NOMO-1 (cell line): ENCODE measurements at regions not wholly inside any gene's neighbourhood (a gene's known extent, or its start where the extent isn't known, plus 50 kb on each side); places are given as distances from the start of the nearest gene placed in this dataset.

ENCODE experiments used
- DNase-seq, 2 experiments: peaks; one replicate each; lab custom pipeline; 2025; ENCODE audit not compliant: unreplicated experiment in 2 of 2; lab: John Stamatoyannopoulos, UW

- no peak for DNase-seq
These were observed 199.8 kb downstream of the DHX35 start for GRCh38 chr20:39161900-39162299.

GRCh38 chr20:39155971-39156370 is 193.8 kb downstream of the DHX35 start:
- no peak for DNase-seq

DNA sequence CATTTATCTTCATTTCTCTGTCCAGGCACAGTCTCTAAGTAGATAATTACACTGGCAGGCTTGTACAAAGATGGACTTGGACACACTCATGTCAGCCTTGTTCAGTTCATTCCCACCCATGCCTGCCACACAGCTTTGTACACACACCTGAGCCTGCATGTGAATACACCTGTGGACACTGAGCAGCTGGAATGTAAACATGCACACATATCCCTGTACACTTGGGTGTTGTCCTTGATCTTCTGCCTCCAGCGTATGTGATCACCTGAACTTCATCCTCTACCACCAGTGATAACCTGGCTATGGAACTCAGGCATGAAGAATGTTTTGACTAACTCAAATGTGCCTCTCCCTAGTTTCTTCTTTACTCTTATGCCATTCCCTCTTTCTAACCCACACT is 190.6 kb downstream of the DHX35 start:
- DNase-seq = no peak

- no peak for DNase-seq
These were observed 190.0 kb downstream of the DHX35 start for GRCh38 chr20:39152126-39152525.

DNA sequence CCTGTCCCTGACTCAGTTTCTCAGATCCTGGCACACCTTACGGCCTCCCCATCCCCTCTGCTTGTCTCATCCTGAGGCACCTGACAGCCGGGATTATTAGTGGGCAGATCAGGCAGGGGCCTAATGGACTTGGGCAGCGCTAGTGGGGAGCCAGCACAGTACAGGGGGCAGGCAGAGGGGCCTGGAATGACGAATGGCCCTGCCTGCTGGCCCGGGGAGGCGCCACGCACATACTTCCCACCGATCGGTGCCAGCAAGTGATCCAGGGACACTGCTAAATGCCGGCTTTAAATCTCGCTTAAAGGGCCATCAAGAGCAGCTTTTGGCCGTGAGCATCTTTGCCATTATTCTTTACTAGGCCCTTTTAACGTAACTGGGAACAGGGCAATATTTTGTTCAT is 188.4 kb downstream of the DHX35 start:
- DNase-seq = no peak

DNA sequence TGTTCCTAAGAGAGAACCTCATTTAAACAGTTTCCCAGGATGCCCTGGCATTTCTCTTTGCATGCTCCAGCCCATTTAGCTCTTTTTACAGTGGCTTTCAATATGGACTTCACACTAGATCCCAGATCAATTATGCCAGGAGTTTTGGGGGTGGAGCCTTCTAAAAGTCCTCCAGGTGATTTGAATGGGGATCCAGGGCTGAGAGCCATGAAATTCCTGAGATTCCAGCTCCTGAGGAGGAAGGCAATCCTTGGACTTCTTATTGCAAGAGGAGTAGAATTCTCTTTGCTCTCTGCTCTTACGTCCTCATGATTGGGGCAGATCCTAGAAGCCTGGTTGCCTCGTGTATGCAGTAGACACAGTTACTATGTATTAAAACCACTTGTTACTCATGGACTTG is 184.2 kb downstream of the DHX35 start:
- DNase-seq = no peak

GRCh38 chr20:39145921-39146320 is 183.8 kb downstream of the DHX35 start:
- DNase-seq = no peak

DNA sequence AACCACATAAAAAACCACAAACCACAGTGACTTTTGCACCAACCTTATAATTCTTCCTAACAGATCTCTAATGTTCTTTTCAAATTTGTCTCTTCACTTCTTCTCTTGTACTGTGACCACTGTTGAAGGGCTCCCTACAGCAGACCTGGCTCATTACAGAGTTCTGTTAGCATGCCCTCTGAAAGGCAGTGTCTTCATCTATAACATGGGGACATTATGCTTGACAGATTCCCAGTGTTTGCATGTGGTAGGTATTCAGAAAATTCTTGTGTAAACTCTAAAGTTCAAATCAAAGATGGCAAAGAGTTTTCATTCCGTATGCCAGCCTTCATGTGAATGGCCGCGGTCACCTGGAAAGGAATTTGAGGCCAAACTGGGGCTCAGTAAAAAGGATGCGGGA is 182.6 kb downstream of the DHX35 start:
- DNase-seq = no peak

GRCh38 chr20:39142407-39143096 is 180.4 kb downstream of the DHX35 start:
- DNase-seq = no peak

GRCh38 chr20:39137299-39137698 is 175.2 kb downstream of the DHX35 start:
- no peak for DNase-seq

- DNase-seq = no peak
These were observed 174.7 kb downstream of the DHX35 start for GRCh38 chr20:39136798-39137197.

DNA sequence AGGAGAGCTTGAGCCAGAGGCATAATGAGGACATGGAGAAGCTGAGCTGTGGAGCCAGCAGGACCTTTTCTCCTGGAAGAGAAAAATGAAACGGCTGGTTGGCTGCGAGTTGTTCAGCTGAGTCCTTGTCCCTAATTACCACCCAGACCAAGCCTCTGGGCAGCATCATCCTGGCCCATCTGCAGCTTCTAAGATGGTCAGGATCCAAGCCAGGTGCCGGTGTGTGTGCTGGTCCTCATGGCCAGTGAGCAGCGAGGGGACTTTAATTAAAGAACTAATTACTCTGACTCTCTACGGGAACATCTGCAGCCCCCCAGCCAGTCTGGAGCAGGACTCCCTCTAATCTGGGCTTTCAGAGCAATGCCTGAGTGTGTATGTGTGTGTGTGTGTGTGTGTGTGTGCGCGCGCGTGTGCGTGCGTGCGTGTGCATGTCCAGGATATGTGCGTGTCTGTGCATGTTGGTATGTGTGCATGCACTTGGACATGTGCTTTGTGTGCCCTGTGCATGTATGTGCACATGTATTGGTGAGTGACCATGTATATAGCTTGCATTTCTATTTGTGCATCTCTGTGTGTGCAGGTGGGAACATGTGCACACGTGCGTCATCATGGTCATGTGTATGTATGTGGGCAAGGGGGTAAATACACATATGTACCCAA is 173.9 kb downstream of the DHX35 start:
- no peak for DNase-seq

- DNase-seq = no peak
These were observed 171.1 kb downstream of the DHX35 start for GRCh38 chr20:39133201-39133600.

DNA sequence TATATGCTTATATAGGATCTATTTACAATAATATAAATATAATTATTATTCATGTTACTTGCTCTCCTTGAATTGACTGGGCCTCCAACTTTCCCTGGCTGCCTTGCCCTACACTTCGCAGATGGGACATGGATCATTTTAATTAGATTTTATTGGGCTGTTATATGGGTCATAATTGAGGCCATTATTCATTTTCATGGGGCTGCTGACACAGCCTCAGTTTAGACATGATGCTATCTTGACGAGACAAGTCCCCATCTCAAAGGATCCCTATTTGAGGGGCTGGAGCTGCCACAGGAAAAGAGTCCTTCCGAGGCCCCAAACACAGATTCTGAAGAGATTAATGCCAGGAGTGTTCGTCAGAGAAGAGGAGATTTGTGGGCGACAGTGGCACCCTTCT is 170.4 kb downstream of the DHX35 start:
- DNase-seq = no peak

DNA sequence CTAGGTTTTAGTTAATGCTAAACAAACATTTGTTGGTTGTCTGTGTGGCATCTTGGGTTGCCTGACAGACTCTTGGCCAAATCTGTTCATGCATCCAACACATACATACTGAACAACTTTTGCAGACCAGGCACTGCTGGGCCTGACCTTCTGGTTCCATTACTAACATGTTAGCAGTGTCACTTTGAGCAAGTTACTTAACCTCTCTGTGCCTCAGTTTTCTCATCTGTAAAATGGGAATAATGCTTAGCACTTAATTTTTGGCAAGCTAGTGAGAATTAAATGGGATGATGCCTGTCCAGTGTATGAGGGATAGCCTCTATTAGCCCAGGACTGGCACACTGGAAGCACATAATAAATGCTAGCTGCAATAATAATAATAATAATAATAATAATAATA is 169.9 kb downstream of the DHX35 start:
- DNase-seq = no peak

DNA sequence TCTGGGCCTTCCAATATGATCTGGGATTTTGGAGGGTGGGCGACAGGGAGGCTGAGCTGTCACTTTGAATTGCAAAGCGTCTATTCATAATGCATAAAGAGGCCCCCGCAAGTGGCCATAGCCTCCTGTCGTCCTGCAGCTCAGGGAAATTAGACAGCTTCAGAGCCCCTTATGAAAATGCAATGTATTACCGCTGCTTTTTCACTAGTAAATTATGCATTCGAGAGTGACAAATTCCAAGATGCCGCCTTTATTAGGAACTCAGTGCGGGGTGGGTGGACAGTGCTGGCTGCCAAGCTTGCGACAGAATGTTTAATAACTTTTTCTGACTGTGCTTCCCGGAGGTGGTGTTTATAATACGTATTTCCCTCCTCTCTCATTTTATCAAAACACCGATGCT is 168.5 kb downstream of the DHX35 start:
- no peak for DNase-seq

DNA sequence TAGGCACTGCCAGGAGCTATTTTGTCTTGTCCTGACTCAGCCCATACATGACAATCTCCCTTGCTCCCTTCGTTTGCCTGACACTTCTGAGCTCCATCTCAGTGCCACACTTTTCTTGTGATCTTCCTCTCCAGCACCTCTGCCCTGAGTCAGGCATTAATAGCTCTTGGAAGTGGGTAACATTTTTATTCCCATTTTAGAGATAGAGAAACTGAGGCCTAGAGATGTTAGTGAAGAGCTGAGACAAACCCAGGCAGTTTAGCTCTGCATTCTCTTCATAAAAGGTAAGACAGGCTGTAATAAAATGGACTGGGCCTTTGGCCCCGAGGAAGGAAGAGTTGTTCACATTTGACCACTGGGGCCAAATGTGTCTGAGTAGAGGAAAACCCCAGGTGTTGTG is 167.4 kb downstream of the DHX35 start:
- no peak for DNase-seq

DNA sequence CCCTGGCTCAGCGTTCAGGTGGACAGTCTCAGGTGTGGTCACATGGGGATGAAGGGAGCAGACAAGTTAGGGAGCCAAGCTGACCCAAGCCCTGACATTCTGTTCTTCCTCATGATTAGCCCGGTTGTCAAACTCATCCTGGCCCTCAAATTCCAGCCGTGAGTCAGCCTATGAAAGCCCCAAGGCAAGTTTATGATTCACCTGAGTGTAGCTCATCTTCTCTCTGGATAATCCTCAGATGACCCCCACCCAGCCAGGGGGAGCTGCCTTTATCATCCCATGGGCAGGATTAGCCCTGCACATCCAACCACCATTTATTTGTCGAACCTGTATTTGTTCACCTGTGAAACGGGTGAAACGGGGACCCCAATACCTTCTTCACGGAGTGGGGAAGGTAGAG is 161.9 kb downstream of the DHX35 start:
- no peak for DNase-seq

GRCh38 chr20:39123185-39123557 is 161.0 kb downstream of the DHX35 start:
- no peak for DNase-seq

GRCh38 chr20:39117491-39117890 is 155.3 kb downstream of the DHX35 start:
- no peak for DNase-seq

- DNase-seq = no peak
These were observed 153.9 kb downstream of the DHX35 start for GRCh38 chr20:39116020-39116419.

DNA sequence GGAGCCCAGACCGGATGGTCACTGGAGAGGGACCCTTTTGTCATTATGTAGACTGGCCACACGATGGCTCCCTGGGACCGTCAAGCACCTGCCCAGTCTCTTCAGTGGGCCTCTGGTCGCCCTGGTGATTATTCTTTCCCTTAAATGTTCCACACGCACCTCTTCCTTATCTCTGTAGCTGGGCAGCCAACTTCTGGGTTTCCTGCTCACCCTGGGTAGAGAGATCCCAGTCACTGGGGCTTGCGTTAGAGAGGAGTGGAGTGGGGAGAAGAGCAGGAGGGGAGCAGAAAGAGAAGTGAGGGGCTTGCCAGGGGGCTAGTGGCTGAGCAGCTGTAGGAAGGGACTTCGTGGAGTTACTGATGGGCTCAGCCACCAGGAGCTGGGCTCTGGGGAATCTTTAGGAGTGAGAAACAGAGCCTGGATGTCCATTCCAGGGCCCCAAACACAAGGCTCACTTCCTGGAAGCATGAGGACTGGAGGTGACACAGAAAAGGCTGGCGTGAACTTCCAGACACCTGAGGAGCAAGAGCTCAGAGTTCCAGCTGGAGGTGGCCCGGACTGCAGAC is 150.1 kb downstream of the DHX35 start:
- DNase-seq = peak; percentile 17 to 25
